HFFc6 (cell line): ENCODE measurements at regions not wholly inside any gene's neighbourhood (a gene's known extent, or its start where the extent isn't known, plus 50 kb on each side); places are given as distances from the start of the nearest gene placed in this dataset.

Source experiments
- DNase-seq: peaks from one replicate; pipeline ENCODE4 v3.0.0-alpha.2; 2018
- H3K27ac Mint-ChIP-seq: 2 replicates; pipeline ENCODE4 v1.8.0; 2020; ENCODE audit warnings: mild to moderate bottlenecking, mixed read lengths
- H3K27me3 Mint-ChIP-seq: 2 replicates; pipeline ENCODE4 v1.8.0; 2021; ENCODE audit warnings: mild to moderate bottlenecking, moderate library complexity, mixed read lengths; ENCODE audit not compliant: insufficient read depth
- H3K36me3 Mint-ChIP-seq: 2 replicates; pipeline ENCODE4 v1.8.0; 2021; ENCODE audit warnings: low read depth, mixed read lengths
- H3K4me1 Mint-ChIP-seq: 2 replicates; pipeline ENCODE4 v1.8.0; 2020; ENCODE audit warnings: low read depth, mixed read lengths
- H3K4me3 Mint-ChIP-seq: 2 replicates; pipeline ENCODE4 v1.8.0; 2020; ENCODE audit warnings: mild to moderate bottlenecking, moderate library complexity, mixed read lengths
- H3K9me3 Mint-ChIP-seq: 2 replicates; pipeline ENCODE4 v1.8.0; 2020; ENCODE audit warnings: mild to moderate bottlenecking, mixed read lengths
- CTCF ChIP-seq: fragments of 200-600 bp; sonication (generic); IDR thresholded peaks from 2 replicates; pipeline ENCODE4 v1.5.0; 2021; ENCODE audit warnings: antibody characterized with exemption, mild to moderate bottlenecking

- no peaks in the 10 kb centered on the region for H3K36me3 Mint-ChIP-seq
- no peak overlapping the region for H3K4me3 Mint-ChIP-seq
- no peak for TF ChIP-seq CTCF
- no peak overlapping the region for H3K27ac Mint-ChIP-seq
- no peaks in the 10 kb centered on the region for H3K27me3 Mint-ChIP-seq
- peaks cover 59% of the 10 kb centered on the region for H3K9me3 Mint-ChIP-seq
- no peak for DNase-seq
- H3K4me1 Mint-ChIP-seq: no peaks in the 10 kb centered on the region
Measured at GRCh38 chr7:4319280-4319679, 362.8 kb upstream of the FOXK1 start.

DNA sequence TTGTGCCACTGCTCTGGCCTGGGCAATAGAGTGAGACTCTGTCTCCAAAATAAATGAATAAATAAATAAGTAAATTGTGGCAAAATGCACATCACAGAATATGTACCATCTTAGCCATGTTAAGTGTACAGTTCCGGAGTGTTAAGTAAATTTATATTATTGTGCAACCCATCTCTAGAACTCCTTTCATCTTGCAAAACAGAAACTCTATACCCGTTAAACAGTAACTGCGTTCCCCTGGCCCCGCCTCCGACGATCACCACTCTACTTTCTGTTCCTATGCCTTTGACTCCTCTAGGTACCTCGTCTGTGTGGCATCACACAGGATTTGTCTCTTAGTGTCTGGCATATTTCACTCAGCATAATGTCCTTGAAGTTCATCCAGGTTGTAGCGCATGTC, 356.4 kb upstream of the FOXK1 start:
- Mint-ChIP-seq H3K4me3 (no peak overlapping the region), H3K27me3 (no peaks in the 10 kb centered on the region), H3K4me1 (no peaks in the 10 kb centered on the region), H3K36me3 (0 out of 2 replicates have a peak, but pooled peaks cover 4% of the 10 kb centered on the region), H3K27ac (no peak overlapping the region), H3K9me3 (peaks cover 51% of the 10 kb centered on the region)
- TF ChIP-seq CTCF: no peak
- DNase-seq: no peak

DNA sequence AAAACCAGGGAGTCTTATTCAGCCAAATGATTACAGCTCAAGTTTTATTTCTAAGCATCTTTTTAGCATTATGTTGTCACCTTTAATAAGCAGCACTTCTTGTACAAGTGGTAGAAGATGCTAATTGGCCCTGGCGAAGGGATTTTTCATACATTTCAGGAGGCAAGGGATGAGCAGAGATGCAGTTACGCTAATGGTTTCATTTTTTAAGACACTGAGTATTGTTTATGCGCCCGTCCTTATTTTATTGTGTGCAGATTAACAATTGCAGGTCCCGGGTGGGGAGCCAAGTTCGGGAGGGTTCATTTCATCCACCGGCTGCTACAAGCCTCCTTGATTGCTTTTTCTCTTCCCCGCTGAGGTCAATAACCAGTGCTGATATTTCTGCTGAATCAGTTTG, 350.4 kb upstream of the FOXK1 start:
- Mint-ChIP-seq H3K9me3 (peaks cover 45% of the 10 kb centered on the region), H3K27ac (no peak overlapping the region), H3K36me3 (no peaks in the 10 kb centered on the region), H3K4me1 (no peaks in the 10 kb centered on the region), H3K4me3 (no peak overlapping the region), H3K27me3 (no peaks in the 10 kb centered on the region)
- no peak for TF ChIP-seq CTCF
- DNase-seq: no peak

GRCh38 chr7:4338556-4338955, 343.5 kb upstream of the FOXK1 start:
- no peak for DNase-seq
- no peak overlapping the region for H3K4me3 Mint-ChIP-seq
- no peak overlapping the region for H3K27ac Mint-ChIP-seq
- no peaks in the 10 kb centered on the region for H3K4me1 Mint-ChIP-seq
- no peak for TF ChIP-seq CTCF
- peaks cover 5% of the 10 kb centered on the region; the same call in 1 of the 2 replicates for H3K36me3 Mint-ChIP-seq
- peaks cover 54% of the 10 kb centered on the region for H3K9me3 Mint-ChIP-seq
- peaks cover 2% of the 10 kb centered on the region; the same call in 1 of the 2 replicates for H3K27me3 Mint-ChIP-seq

DNA sequence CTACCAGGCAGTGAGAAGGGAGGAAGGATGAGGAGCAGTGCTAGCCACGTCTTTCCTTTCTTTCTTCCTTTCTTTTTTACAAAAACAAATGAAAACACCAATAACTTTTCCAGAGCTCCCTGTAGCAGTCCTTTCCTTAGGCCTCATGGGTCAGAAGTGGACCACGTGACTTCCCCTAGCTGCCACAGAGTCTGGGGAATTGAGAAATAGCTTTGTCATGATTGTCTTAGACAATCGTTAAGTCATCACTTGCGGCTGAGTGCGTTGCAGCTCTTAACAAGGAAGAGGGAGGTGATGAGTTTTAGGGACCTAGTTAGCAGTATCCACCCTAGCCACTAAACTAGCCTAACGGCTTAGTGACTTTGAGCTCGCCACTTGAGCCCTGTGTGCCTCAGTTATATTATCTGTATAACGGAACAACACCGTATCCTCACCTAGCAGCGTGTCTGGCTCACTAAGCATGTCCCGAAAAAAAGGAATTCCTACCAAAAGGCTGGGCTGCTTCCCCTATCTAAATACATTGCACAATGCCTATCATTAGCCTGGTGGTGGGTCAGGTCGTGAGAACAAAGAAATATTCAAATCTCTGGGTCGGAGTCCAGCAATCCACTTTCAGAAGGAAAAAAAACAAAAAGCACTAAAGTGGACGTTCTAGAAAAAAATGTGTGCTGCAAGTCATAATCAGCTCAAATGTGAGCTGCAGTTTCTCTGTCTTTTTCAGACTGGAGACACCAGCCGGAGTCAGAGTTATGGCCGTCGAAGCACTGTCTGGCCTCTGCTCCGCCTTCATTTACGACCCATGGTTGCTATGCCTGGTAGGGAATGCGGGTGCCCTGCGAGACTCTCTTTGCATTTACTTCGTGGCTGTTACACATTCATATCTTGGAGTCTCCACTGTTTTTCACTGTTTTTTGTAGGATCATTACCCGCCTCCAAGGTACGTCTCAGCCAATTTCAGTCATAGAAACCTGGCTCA, 338.5 kb upstream of the FOXK1 start:
- H3K27ac Mint-ChIP-seq: no peak overlapping the region
- peaks cover 2% of the 10 kb centered on the region; the same call in 1 of the 2 replicates for H3K27me3 Mint-ChIP-seq
- no peaks in the 10 kb centered on the region for H3K4me1 Mint-ChIP-seq
- no peak for TF ChIP-seq CTCF
- peaks cover 10% of the 10 kb centered on the region for H3K36me3 Mint-ChIP-seq
- no peak for DNase-seq
- H3K9me3 Mint-ChIP-seq: peaks cover 76% of the 10 kb centered on the region
- no peak overlapping the region for H3K4me3 Mint-ChIP-seq
